ENCODE measurements at regions not wholly inside any gene's neighbourhood (a gene's known extent, or its start where the extent isn't known, plus 50 kb on each side); places are given as distances from the start of the nearest gene placed in this dataset.

GRCh38 chr20:52724541-52724940 lies 247.6 kb upstream of the TSHZ2 start:
- H3K4me1 Mint-ChIP-seq = peaks cover 4% of the 10 kb centered on the region
- H3K36me3 Mint-ChIP-seq = no peaks in the 10 kb centered on the region
- peaks cover 2% of the 10 kb centered on the region for H3K27me3 Mint-ChIP-seq (ENCODE audit: insufficient read depth, low read depth)
- no peak for DNase-seq (ENCODE audit: low spot score)
- H4K20me1 ChIP-seq (ENCODE audit: low read depth) = no peaks in the 10 kb centered on the region
- H3K4me3 Mint-ChIP-seq = no peak overlapping the region
- no peaks in the 10 kb centered on the region for H3K36me3 ChIP-seq
- H3K79me2 ChIP-seq (ENCODE audit: low read depth) = no peaks in the 10 kb centered on the region
- H3K9me3 Mint-ChIP-seq = peaks cover 6% of the 10 kb centered on the region
- H2AFZ ChIP-seq (replicated peaks) = no peak overlapping the region
- no peak overlapping the region for H3K27ac Mint-ChIP-seq
- H3F3A ChIP-seq (ENCODE audit: low read depth) = no peaks in the 10 kb centered on the region
- H3K27me3 ChIP-seq = no peaks in the 10 kb centered on the region
- TF ChIP-seq EZH2phosphoT487 (IDR thresholded peaks at IDR 0.05) (no peak), CTCF (IDR thresholded peaks at IDR 0.05) (no peak), EZH2 (IDR thresholded peaks at IDR 0.05) (no peak)
- H3K9me3 ChIP-seq (ENCODE audit: low read depth) = no peaks in the 10 kb centered on the region
- no peak overlapping the region for H3K4me2 ChIP-seq
- no peaks in the 10 kb centered on the region for H3K4me1 ChIP-seq
- H3K4me3 ChIP-seq = no peak overlapping the region
- H3K27ac ChIP-seq = no peak overlapping the region
- H3K9ac ChIP-seq = no peak overlapping the region

- Histone ChIP-seq H3K9me3 (ENCODE audit: low read depth) (no peaks in the 10 kb centered on the region), H3K9ac (no peak overlapping the region), H2AFZ (replicated peaks) (peak overlapping the region; percentile 26), H3K27me3 (no peaks in the 10 kb centered on the region), H3K36me3 (no peaks in the 10 kb centered on the region), H3K4me2 (no peak overlapping the region), H3K4me3 (no peak overlapping the region), H3K27ac (no peak overlapping the region), H3F3A (ENCODE audit: low read depth) (no peaks in the 10 kb centered on the region), H4K20me1 (ENCODE audit: low read depth) (no peaks in the 10 kb centered on the region), H3K79me2 (ENCODE audit: low read depth) (no peaks in the 10 kb centered on the region), H3K4me1 (no peaks in the 10 kb centered on the region)
- TF ChIP-seq EZH2phosphoT487 (IDR thresholded peaks at IDR 0.05) (no peak), CTCF (IDR thresholded peaks at IDR 0.05) (no peak), EZH2 (IDR thresholded peaks at IDR 0.05) (no peak)
- no peaks in the 10 kb centered on the region for H3K36me3 Mint-ChIP-seq
- H3K27me3 Mint-ChIP-seq (ENCODE audit: insufficient read depth, low read depth) = peaks cover 2% of the 10 kb centered on the region
- H3K4me1 Mint-ChIP-seq = peaks cover 4% of the 10 kb centered on the region
- no peak overlapping the region for H3K4me3 Mint-ChIP-seq
- H3K27ac Mint-ChIP-seq = no peak overlapping the region
- H3K9me3 Mint-ChIP-seq = no peaks in the 10 kb centered on the region
- no peak for DNase-seq (ENCODE audit: low spot score)
These were observed 249.1 kb upstream of the TSHZ2 start for GRCh38 chr20:52722926-52723688.

GRCh38 chr20:52708137-52708536 lies 264.0 kb upstream of the TSHZ2 start:
- Histone ChIP-seq H3K4me3 (no peak overlapping the region), H3K27ac (no peak overlapping the region), H3K4me1 (peaks cover 3% of the 10 kb centered on the region), H3K9ac (no peak overlapping the region), H3K79me2 (ENCODE audit: low read depth) (no peaks in the 10 kb centered on the region), H4K20me1 (ENCODE audit: low read depth) (no peaks in the 10 kb centered on the region), H3F3A (ENCODE audit: low read depth) (no peaks in the 10 kb centered on the region), H3K4me2 (no peak overlapping the region), H3K36me3 (no peaks in the 10 kb centered on the region), H3K27me3 (no peaks in the 10 kb centered on the region), H3K9me3 (ENCODE audit: low read depth) (no peaks in the 10 kb centered on the region), H2AFZ (replicated peaks) (no peak overlapping the region)
- peaks cover 4% of the 10 kb centered on the region for H3K27me3 Mint-ChIP-seq (ENCODE audit: insufficient read depth, low read depth)
- no peak for DNase-seq (ENCODE audit: low spot score)
- no peaks in the 10 kb centered on the region for H3K4me1 Mint-ChIP-seq
- no peaks in the 10 kb centered on the region for H3K9me3 Mint-ChIP-seq
- TF ChIP-seq CTCF (IDR thresholded peaks at IDR 0.05) (no peak), EZH2phosphoT487 (IDR thresholded peaks at IDR 0.05) (no peak), EZH2 (IDR thresholded peaks at IDR 0.05) (no peak)
- no peak overlapping the region for H3K27ac Mint-ChIP-seq
- no peak overlapping the region for H3K4me3 Mint-ChIP-seq
- H3K36me3 Mint-ChIP-seq = no peaks in the 10 kb centered on the region
